ENCODE measurements at regions not wholly inside any gene's neighbourhood (a gene's known extent, or its start where the extent isn't known, plus 50 kb on each side); places are given as distances from the start of the nearest gene placed in this dataset.

GRCh38 chr20:55579802-55580201, 425.5 kb downstream of the CBLN4 start:
- no peak for TF ChIP-seq CTCF (IDR thresholded peaks at IDR 0.05)
- TF ChIP-seq EZH2 (IDR thresholded peaks at IDR 0.05; ENCODE audit: borderline replicate concordance, insufficient read depth, low read depth, low read length, poor library complexity, severe bottlenecking) = no peak
